ENCODE measurements at regions not wholly inside any gene's neighbourhood (a gene's known extent, or its start where the extent isn't known, plus 50 kb on each side); places are given as distances from the start of the nearest gene placed in this dataset.

DNA sequence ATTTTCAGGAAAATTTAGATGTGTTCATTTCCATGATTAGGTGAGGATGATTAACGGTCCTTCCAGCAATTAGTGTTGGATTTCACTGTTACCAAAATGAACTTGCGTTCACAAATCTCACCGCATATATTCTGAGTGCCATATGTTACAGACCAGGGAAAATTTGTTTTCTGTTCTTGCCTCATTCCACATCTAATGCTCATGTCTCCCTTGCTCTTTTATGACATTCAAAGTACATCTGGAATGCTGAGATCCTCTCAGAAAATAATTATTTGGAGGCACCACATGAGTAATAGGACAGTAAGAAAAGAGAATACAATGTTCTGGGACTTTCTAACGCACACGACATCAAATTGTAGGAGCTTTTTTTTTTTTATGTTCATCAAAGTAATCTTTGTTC is 406.5 kb downstream of the SHISA9 start:
- no peak for TF ChIP-seq CTCF (IDR thresholded peaks at IDR 0.05)

DNA sequence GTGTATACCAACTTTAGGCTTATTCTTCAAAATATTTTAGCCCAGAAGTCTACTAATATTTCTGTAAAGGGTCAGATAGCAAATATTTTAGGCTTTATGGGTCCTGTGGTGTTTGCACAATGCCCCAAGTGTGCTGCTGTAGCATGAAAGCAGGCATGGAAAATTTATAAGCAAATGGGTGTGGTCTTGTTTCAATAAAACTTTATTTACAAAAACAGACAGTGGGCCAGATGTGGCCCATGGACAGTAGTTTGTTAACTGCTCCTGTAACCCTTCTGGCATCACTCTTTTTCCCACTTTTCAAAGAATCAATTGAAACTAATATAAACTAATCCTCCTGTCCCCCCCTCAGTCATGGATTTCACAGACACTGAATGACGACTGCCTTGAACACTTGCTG is 410.7 kb downstream of the SHISA9 start:
- no peak for TF ChIP-seq CTCF (IDR thresholded peaks at IDR 0.05)

DNA sequence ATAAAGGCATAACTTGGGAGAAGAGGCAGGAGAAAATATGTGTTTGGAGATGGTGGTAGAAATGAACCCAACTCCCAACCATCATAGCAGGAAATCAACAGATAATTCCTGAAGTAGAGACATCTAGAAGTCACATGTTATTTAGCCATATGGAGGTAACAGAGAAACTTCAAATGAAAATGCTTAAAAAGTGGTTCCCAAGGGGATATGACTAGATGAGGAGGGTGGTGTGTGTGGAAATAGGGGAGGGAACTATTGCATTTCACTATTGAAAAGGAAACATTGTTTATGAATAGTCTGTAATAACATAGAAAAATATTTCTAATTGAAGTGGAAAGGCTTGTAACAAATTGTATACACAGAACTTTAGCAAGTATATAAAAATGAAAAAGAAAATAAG is 412.0 kb downstream of the SHISA9 start:
- TF ChIP-seq CTCF (IDR thresholded peaks at IDR 0.05) = no peak

DNA sequence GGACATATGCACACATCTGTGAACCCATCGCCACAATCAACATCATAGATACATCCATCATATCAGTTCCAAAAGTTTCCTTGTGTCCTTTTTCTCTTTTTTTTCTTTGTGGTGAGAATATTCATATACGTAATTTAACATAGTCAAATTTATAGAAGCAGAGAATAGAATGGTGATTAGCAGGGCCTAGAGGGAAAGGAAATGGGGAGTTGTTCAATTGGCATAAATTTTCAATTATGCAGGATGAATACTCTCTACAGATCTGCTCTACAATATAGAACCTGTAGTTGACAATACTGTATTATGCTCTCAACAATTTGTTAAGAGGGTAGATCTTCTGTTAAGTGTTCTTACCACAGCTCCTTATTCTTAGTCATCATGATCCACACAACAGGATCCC is 413.2 kb downstream of the SHISA9 start:
- no peak for TF ChIP-seq CTCF (IDR thresholded peaks at IDR 0.05)

DNA sequence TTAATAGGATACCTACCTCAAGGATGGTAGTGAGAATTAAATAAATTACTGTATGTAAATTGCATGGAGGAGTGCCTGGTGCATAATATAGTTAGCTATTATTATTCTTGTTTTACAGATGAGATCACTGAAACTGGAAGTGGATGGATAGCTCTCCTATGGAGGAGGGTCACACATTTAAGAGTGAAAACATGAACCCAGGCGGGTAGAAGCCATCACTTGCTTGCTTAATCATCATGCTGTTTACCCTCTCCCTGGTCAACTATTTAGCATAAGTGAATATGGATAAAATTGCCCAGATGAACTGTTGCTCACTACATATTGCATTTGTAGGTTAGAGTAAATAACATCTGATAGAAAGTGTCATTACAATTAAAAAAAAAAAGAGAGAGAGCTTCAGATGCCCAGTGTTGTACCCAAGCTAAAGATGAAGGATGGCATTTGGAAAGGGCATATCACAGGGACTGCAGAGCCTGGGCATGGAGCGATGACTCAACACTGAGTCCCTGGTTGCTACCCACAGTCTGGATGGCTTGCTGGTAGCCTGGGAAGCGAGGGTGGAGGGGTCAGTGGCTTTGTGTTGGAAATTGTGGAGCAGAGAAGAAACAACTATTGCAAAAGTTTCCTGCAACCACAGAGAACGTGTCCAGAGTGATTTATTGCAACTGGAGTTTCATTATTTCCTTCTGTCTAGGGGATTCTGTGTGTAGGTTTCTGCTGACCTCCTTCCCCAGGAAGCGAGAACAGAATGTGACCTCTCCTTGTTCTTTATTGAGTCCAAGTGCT is 414.4 kb downstream of the SHISA9 start:
- TF ChIP-seq CTCF (IDR thresholded peaks at IDR 0.05) = no peak

DNA sequence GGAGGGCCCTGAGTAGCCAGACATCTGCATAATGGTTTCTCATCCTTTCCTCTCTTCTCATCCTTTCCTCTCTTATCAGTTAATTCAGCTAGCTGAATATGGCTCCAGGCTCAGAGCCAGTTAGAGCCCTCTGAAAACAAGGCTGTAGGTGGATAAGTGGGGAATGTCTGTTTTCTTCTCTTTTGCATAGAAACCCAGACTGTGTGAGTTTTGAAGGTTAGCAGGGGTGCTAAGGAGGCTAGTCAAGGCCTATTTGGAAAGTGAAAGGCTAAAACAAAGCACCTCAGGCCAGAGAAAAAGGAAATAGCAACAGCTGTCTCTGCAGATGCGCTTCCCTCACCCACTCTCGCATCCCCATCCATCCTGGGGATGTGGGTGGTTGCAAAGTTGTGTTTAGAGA is 420.9 kb downstream of the SHISA9 start:
- TF ChIP-seq CTCF (IDR thresholded peaks at IDR 0.05) = no peak

GRCh38 chr16:13324851-13325250 is 423.5 kb downstream of the SHISA9 start:
- no peak for TF ChIP-seq CTCF (IDR thresholded peaks at IDR 0.05)

GRCh38 chr16:13325396-13325795 is 424.0 kb downstream of the SHISA9 start:
- TF ChIP-seq CTCF (IDR thresholded peaks at IDR 0.05) = no peak

All from LNCAP (cell line).